Lower leg skin (tissue), 3 donors: ENCODE measurements at regions not wholly inside any gene's neighbourhood (a gene's known extent, or its start where the extent isn't known, plus 50 kb on each side); places are given as distances from the start of the nearest gene placed in this dataset.
"Not testable (repeated sequence)": the region's sequence is repeated elsewhere in the genome, so short reads cannot be mapped to it uniquely, and the experiment has no call there.

Source experiments
- POLR2A ChIP-seq, 2 donors: fragments of 450-650 bp; IDR thresholded peaks; one replicate each; pipeline ENCODE4 v1.6.1; 2016 to 2017; ENCODE audit warnings: antibody characterized with exemption in 2 of 2, mild to moderate bottlenecking in 1 of 2, moderate library complexity in 1 of 2
- TF ChIP-seq, protein P1 (sequence below), 3 donors: fragments of 450-650 bp; IDR thresholded peaks; one replicate each; pipeline ENCODE4 v1.5.1; 2016; ENCODE audit warnings: antibody characterized with exemption in 3 of 3, mild to moderate bottlenecking in 3 of 3, moderate library complexity in 2 of 3

DNA sequence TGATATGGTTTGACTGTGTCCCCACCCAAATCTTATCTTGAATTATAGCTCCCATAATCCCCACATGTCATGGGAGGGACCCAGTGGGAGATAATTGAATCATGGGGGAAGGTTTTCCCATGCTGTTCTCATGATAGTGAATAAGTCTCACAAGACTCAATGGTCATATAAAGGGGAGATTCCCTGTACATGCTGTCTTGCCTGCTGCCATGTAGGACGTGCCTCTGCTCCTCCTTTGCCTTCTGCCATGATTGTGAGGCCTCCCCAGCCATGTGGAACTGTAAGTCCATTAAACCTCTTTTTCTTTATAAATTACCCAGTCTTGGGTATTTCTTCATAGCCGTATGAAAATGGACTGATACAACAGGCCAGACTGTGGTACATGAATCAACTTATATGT lies 68.5 kb upstream of the ADTRP start:
- TF ChIP-seq, protein P1, sequence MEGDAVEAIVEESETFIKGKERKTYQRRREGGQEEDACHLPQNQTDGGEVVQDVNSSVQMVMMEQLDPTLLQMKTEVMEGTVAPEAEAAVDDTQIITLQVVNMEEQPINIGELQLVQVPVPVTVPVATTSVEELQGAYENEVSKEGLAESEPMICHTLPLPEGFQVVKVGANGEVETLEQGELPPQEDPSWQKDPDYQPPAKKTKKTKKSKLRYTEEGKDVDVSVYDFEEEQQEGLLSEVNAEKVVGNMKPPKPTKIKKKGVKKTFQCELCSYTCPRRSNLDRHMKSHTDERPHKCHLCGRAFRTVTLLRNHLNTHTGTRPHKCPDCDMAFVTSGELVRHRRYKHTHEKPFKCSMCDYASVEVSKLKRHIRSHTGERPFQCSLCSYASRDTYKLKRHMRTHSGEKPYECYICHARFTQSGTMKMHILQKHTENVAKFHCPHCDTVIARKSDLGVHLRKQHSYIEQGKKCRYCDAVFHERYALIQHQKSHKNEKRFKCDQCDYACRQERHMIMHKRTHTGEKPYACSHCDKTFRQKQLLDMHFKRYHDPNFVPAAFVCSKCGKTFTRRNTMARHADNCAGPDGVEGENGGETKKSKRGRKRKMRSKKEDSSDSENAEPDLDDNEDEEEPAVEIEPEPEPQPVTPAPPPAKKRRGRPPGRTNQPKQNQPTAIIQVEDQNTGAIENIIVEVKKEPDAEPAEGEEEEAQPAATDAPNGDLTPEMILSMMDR (IDR thresholded peaks at IDR 0.05) = not testable (repeated sequence)
- not testable (repeated sequence) for TF ChIP-seq POLR2A (IDR thresholded peaks at IDR 0.05)
